NCI-H146 treated with DMSO at 0.1 percent for 48 hours (cell line): ENCODE measurements at regions not wholly inside any gene's neighbourhood (a gene's known extent, or its start where the extent isn't known, plus 50 kb on each side); places are given as distances from the start of the nearest gene placed in this dataset.
"Not testable (repeated sequence)": the region's sequence is repeated elsewhere in the genome, so short reads cannot be mapped to it uniquely, and the experiment has no call there.

Experiments used
- DNase-seq: peaks from one replicate; lab custom pipeline; 2025; ENCODE audit not compliant: unreplicated experiment; lab: John Stamatoyannopoulos, UW

- DNase-seq = no peak
Observed at GRCh38 chr5:27216367-27216950, 178.1 kb upstream of the CDH9 start.

GRCh38 chr5:27208051-27208450, 169.7 kb upstream of the CDH9 start:
- DNase-seq = no peak

GRCh38 chr5:27191786-27192510, 153.6 kb upstream of the CDH9 start:
- no peak for DNase-seq

- DNase-seq = no peak
Observed at GRCh38 chr5:27172693-27173092, 134.3 kb upstream of the CDH9 start.

GRCh38 chr5:27171761-27172261, 133.4 kb upstream of the CDH9 start:
- no peak for DNase-seq

GRCh38 chr5:27158775-27159174, 120.4 kb upstream of the CDH9 start:
- no peak for DNase-seq

GRCh38 chr5:27158171-27158570, 119.8 kb upstream of the CDH9 start:
- DNase-seq = no peak

GRCh38 chr5:27144456-27144855, 106.1 kb upstream of the CDH9 start:
- DNase-seq = no peak

GRCh38 chr5:27140831-27141230, 102.4 kb upstream of the CDH9 start:
- no peak for DNase-seq

- no peak for DNase-seq
Observed at GRCh38 chr5:27130587-27130986, 92.2 kb upstream of the CDH9 start.

- no peak for DNase-seq
Observed at GRCh38 chr5:27129926-27130325, 91.5 kb upstream of the CDH9 start.

GRCh38 chr5:27125856-27126255, 87.5 kb upstream of the CDH9 start:
- no peak for DNase-seq

GRCh38 chr5:27124590-27124989, 86.2 kb upstream of the CDH9 start:
- no peak for DNase-seq

- DNase-seq = not testable (repeated sequence)
Observed at GRCh38 chr5:27119736-27120321, 81.4 kb upstream of the CDH9 start.

GRCh38 chr5:27103486-27103885, 65.1 kb upstream of the CDH9 start:
- no peak for DNase-seq

- DNase-seq = not testable (repeated sequence)
Observed at GRCh38 chr5:27095761-27096160, 57.4 kb upstream of the CDH9 start.

- no peak for DNase-seq
Observed at GRCh38 chr5:27093279-27093678, 54.9 kb upstream of the CDH9 start.

GRCh38 chr5:27091858-27092257, 53.5 kb upstream of the CDH9 start:
- no peak for DNase-seq

GRCh38 chr5:27088822-27089221, 50.4 kb upstream of the CDH9 start:
- not testable (repeated sequence) for DNase-seq
